Activated T-cell treated with anti-CD3 and anti-CD28 coated beads, Interleukin-2, amount 50 U/mL, for 24 hours (primary cell): ENCODE measurements at regions not wholly inside any gene's neighbourhood (a gene's known extent, or its start where the extent isn't known, plus 50 kb on each side); places are given as distances from the start of the nearest gene placed in this dataset.

Experiments used
- DNase-seq: peaks from one replicate; pipeline ENCODE4 v3.0.0-alpha.2; 2020
- H3K27ac Mint-ChIP-seq: 2 replicates; pipeline ENCODE4 v1.8.0; 2020; ENCODE audit warnings: mild to moderate bottlenecking, mixed read lengths
- H3K27me3 Mint-ChIP-seq: 2 replicates; pipeline ENCODE4 v1.8.0; 2020; ENCODE audit warnings: mixed read lengths
- H3K36me3 Mint-ChIP-seq: 2 replicates; pipeline ENCODE4 v1.8.0; 2020; ENCODE audit warnings: low read depth, mixed read lengths
- H3K4me1 Mint-ChIP-seq: 2 replicates; pipeline ENCODE4 v1.8.0; 2020; ENCODE audit warnings: low read depth, mixed read lengths
- H3K4me3 Mint-ChIP-seq: 2 replicates; pipeline ENCODE4 v1.8.0; 2020; ENCODE audit warnings: mild to moderate bottlenecking, moderate library complexity, mixed read lengths
- H3K9me3 Mint-ChIP-seq: 2 replicates; pipeline ENCODE4 v1.8.0; 2020; ENCODE audit warnings: mixed read lengths

DNA sequence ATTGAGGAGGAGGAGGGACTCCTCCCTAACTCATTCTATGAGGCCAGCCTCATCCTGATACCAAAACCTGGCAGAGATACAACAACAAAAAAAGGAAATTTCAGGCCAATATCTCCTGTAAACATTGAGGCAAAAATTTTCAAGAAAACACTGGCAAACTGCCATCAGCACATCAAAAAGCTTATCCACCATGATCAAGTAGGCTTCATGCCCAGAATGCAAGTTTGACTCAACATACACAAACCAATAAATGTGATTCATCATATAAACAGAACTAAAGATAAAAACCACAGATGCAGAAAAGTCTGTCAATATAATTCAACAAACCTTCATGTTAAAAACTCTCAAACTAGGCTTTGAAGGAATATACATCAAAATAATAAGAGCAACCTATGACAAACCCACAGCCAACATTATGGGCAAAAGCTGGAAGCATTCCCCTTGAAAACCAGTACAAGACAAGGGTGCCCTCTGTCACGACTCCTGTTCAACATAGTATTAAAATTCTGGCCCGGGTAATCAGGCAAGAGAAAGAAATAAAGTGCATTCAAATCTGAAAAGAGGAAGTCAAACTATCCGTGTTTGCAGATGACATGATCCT, 1014.3 kb downstream of the CBLN2 start:
- Mint-ChIP-seq H3K27me3 (no peaks in the 10 kb centered on the region), H3K27ac (no peak overlapping the region), H3K4me3 (no peak overlapping the region), H3K4me1 (no peaks in the 10 kb centered on the region), H3K36me3 (no peaks in the 10 kb centered on the region), H3K9me3 (peaks cover 2% of the 10 kb centered on the region)
- no peak for DNase-seq

DNA sequence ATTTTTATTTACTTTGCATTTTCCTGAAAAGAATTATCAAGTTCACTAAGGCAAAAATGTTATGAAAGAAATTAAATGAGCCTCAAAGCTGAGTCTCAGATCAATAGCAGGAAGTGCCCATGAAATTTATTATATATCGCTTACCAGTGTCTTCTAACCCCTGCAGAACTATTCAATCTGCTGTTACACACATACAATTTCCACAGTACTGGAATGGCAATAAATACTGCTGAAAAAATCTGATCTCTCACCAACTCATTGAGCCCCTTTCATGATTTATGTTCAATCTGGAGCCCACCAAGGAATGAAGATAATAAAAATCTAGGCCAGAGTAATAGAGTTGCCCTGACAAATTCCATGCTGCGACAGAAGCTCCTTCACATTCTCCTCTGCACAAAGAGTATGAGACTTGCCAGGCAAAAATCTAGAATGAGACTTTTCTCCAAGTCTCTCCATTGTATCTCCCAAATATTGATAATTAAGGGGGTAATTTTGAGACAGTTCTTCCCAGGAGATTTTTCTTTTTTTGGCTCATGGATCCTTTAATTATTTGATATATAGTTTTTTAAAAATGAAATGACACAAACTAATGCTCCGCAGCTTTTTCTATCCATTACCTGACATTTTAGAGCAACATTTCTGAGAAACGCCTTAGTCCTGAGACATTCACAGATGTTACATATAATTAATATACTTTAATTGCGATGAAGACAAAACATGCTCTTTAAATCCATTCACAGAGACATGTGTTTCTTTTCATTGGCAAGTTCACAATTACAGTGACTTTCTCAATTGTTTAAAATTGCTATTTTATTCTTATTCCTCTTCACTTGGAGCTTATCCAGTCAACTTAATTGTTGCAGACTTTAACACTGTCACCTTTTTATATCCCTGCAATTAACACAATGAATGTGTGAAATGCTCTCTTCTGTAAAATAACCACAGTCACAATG, 1020.4 kb downstream of the CBLN2 start:
- Mint-ChIP-seq H3K4me1 (no peaks in the 10 kb centered on the region), H3K27me3 (no peaks in the 10 kb centered on the region), H3K27ac (no peak overlapping the region), H3K36me3 (no peaks in the 10 kb centered on the region), H3K9me3 (peaks cover 2% of the 10 kb centered on the region), H3K4me3 (no peak overlapping the region)
- no peak for DNase-seq

DNA sequence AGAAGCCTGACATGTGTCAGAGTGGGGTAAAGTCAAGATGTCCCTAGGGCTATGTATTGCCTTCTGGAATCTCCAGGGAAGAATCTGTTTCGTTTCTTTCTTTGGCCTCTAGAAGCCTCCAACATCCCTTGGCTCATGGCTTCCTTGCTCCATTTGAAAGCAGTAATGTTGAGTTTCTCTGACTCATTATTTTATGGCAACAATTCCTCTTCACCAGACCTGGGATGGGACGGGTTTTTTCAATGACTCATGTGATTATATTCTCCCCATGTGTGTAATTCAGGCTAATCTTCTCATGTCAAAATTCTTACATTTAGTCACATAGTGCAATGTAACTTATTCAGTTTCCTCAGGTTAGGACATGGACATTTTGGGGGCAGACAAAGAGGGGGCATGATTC, 1038.6 kb downstream of the CBLN2 start:
- Mint-ChIP-seq H3K4me1 (no peaks in the 10 kb centered on the region), H3K4me3 (no peak overlapping the region)

DNA sequence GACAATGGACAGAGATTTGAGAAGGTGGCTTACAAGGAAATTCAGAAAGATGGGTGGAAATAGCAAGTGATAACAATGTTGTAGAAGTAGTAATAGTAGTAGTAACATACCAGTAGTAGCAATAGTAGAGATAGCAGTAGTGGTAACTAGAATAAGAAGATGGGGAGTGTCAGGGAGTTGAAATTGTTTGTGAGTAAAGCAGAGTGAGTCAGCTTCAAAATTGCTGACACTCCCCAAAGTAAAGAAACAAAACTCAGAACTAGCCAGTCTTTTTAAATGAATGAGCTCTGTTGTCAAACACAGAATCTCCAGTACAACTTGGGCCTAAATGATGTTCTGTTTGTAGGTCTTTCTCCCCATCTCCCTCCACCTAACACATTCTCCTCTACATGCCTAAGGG, 1040.9 kb downstream of the CBLN2 start:
- DNase-seq, result no peak
- Mint-ChIP-seq H3K36me3 (no peaks in the 10 kb centered on the region), H3K27me3 (no peaks in the 10 kb centered on the region), H3K4me3 (no peak overlapping the region), H3K27ac (no peak overlapping the region), H3K9me3 (peaks cover 8% of the 10 kb centered on the region), H3K4me1 (no peaks in the 10 kb centered on the region)

More for the DNA sequence above, 1038.6 kb downstream of the CBLN2 start:
- H3K36me3 Mint-ChIP-seq, result no peaks in the 10 kb centered on the region
- no peak for DNase-seq
- H3K27me3 Mint-ChIP-seq, result no peaks in the 10 kb centered on the region
- H3K27ac Mint-ChIP-seq, result no peak overlapping the region
- peaks cover 8% of the 10 kb centered on the region for H3K9me3 Mint-ChIP-seq

DNA sequence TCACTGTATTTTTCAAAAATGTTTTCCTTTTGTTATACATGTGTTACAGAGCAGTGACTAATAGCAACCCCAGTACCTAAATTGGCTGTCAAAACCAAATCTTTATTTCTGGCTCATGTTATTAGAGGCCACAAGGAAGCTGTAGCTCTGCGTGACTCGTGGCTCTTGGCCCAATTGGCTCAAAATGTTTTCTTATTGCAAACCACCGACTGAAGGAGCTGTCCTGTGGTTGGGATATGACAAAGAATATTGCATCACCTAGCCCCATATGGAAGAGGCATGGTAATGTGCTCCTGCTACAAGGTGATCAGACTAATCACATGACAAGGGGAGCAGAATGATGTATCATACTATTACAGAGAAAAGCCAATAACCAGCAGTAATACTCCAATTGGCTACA, 1058.5 kb downstream of the CBLN2 start:
- H3K36me3 Mint-ChIP-seq, result no peaks in the 10 kb centered on the region
- H3K4me3 Mint-ChIP-seq, result no peak overlapping the region
- H3K9me3 Mint-ChIP-seq, result peaks cover 5% of the 10 kb centered on the region
- no peaks in the 10 kb centered on the region for H3K27me3 Mint-ChIP-seq
- no peak overlapping the region for H3K27ac Mint-ChIP-seq
- DNase-seq, result no peak
- H3K4me1 Mint-ChIP-seq, result no peaks in the 10 kb centered on the region

DNA sequence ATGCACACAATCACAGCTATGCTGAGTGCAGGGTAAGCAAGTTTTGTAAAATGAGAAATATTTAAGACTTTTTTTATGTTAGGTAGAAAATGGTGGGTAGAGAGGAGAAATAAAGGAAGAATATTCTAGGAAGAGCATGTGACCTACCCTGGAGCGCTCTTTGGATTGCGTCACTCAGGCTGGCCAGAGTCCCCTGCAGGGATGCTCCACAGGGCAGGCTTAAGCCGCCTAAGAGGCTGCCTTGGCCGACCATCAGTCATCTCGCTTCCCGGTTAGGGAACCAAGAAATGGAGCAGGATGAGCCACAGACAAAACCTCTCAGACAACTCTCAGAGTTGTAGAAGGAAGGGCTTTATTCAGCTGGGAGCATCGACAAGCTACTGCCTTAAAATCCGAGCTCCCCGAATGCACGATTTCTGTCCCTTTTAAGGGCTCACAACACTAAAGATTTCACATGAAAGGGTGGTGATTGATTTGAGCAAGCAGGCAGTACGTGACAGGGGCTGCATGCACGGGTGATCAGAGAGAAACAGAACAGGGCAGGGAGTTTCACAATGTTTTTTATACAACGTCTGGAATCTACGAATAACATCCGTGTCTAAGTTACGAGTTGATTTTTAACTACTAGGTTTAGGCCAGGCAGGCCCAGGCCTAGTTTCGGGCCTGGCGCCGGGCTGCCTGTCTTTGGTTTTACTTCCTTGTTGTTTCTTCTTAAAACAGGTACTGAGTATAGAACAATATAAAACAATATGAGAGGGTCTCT, 1072.0 kb downstream of the CBLN2 start:
- Mint-ChIP-seq H3K27me3 (no peaks in the 10 kb centered on the region), H3K27ac (no peak overlapping the region), H3K9me3 (no peaks in the 10 kb centered on the region), H3K4me3 (no peak overlapping the region), H3K4me1 (no peaks in the 10 kb centered on the region), H3K36me3 (no peaks in the 10 kb centered on the region)
- DNase-seq, result no peak

DNA sequence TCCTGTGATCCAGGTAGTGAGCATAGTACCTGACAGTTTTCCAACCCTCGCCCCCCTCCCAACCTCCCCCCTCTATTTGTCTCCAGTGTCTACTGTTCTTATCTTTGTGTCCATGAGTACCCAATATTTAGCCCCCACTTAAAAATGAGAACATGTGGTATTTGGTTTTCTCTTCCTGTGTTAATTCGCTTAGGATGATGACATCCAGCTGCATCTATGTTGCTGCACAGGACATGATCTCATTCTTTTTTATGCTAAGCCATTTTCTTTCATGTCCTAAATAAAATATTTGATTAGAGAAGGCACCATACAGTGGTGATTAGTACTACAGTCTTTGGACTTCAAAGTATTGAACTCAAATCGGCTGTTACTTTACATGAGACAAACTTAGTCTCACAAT, 1087.9 kb downstream of the CBLN2 start:
- Mint-ChIP-seq H3K4me3 (no peak overlapping the region), H3K36me3 (no peaks in the 10 kb centered on the region), H3K27ac (no peak overlapping the region), H3K9me3 (peaks cover 4% of the 10 kb centered on the region), H3K4me1 (no peaks in the 10 kb centered on the region), H3K27me3 (no peaks in the 10 kb centered on the region)
- no peak for DNase-seq

DNA sequence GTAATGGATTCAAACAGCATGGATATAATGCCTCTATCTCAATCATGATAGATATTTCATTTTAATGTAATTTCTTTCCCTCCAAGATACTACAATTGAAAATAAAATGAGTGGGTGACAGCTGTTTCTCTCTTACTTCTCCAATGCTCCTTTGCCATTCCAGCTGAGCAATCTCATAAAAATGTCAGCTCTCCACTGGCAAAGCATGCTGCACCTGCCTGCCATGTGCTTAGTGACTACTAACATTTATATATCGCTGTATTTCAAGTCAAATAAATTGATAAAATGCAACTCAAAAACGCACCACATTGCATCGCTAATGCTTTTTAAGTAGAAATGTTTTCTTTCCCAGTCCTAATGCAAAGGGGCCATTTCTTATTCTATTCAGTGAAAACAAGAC, 1093.9 kb downstream of the CBLN2 start:
- no peak for DNase-seq
- no peaks in the 10 kb centered on the region for H3K4me1 Mint-ChIP-seq
- H3K27me3 Mint-ChIP-seq, result no peaks in the 10 kb centered on the region
- no peak overlapping the region for H3K27ac Mint-ChIP-seq
- H3K36me3 Mint-ChIP-seq, result no peaks in the 10 kb centered on the region
- no peak overlapping the region for H3K4me3 Mint-ChIP-seq
- H3K9me3 Mint-ChIP-seq, result no peaks in the 10 kb centered on the region

DNA sequence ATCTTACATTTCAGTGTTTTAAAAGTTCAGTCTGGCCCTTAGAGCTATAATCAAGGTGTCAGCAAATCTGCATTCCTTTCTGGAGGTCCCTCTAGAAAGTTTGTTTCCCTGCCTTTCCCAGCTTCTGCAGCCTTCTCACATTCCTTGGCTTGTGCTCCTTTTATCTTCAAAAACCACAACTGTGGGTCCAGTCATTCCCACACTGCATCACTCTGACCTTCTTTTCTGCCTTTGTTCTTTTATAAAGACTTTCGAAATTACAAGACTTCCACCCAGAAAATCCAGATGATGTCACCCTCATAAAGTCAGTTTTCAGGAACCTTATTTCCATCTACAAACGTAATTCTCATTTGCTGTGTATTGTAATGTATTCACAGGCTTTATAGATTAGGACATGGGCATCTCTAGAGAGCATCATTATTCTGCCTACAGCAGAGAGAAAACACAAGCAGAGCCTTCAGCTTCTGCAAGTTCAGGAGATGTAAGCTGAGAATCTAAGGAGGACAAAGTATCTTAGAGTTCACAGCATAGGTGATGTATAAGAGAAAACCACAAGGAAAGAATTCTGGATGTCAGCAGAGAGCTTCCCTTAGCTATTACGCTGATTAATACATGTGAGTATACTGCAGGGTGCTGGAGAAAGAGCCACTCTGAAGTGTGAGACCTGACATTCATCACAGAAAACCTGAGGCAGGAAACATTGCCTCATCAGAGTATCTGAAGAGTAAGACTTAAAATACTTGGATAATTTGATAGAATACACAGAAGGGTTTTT, 1100.2 kb downstream of the CBLN2 start:
- no peak for DNase-seq
- Mint-ChIP-seq H3K4me1 (no peaks in the 10 kb centered on the region), H3K27me3 (no peaks in the 10 kb centered on the region), H3K9me3 (peaks cover 8% of the 10 kb centered on the region), H3K36me3 (no peaks in the 10 kb centered on the region), H3K27ac (no peak overlapping the region), H3K4me3 (no peak overlapping the region)

DNA sequence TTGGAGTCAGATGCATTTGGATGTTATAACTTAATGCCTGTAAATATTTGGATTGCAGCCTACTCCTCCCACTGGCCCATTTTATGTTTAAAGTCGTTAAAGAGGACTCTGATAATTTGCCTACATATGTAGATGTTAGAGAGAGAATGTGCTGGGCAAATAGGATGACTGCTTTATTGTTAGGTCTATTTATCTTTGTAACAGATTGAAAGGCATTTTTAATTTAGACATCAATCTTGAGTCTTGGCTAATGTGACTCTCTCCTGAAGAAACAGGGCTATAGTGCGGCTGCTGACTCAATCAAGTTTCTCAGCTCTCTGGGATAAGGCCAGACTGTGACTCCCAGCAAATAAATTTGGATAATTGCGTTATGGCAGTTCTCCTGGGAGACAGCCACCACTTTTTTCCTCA, 1101.4 kb downstream of the CBLN2 start:
- H3K4me3 Mint-ChIP-seq, result no peak overlapping the region
- no peak overlapping the region for H3K27ac Mint-ChIP-seq
- no peak for DNase-seq
- H3K27me3 Mint-ChIP-seq, result no peaks in the 10 kb centered on the region
- H3K4me1 Mint-ChIP-seq, result no peaks in the 10 kb centered on the region
- no peaks in the 10 kb centered on the region for H3K36me3 Mint-ChIP-seq
- H3K9me3 Mint-ChIP-seq, result peaks cover 8% of the 10 kb centered on the region

DNA sequence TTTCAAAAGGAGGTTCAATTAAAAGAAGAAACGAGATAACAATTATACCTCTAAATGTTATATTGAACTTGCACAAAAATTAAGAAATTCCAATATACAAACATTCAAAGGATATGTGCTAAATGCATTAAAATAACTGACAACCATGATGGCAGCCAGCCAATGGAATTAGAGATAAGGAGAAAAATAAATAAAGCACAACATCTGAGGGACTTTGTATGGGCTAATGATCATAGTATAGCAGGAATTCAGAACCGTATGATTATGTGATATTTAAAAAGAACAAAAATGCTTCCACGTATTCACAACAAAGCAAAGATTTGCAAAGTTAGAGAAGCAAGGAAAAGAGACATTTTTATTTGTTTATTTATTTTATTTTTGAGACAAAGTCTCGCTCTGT, 1103.0 kb downstream of the CBLN2 start:
- no peaks in the 10 kb centered on the region for H3K4me1 Mint-ChIP-seq

DNA sequence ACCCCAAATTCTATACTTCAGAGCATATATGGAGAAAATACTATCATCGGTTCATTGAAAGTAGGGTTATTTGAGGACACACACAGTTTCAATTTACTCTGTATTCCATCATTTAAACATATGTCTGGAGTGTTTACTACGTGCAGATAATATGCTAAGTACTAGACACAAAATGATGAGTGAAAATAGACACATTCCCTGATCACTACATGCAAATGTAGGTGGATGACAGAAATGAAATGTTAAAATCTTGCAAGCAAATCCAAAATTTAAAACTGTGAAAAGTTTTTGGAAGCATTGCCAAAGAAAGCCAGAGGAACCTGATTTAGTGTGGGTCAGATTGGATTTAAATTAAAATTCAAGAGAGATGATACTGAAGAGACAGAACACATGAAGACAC, 1106.6 kb downstream of the CBLN2 start:
- Mint-ChIP-seq H3K36me3 (no peaks in the 10 kb centered on the region), H3K27ac (no peak overlapping the region), H3K27me3 (no peaks in the 10 kb centered on the region), H3K4me1 (no peaks in the 10 kb centered on the region), H3K9me3 (no peaks in the 10 kb centered on the region), H3K4me3 (no peak overlapping the region)
- no peak for DNase-seq

More for the DNA sequence above, 1103.0 kb downstream of the CBLN2 start:
- H3K9me3 Mint-ChIP-seq, result peaks cover 8% of the 10 kb centered on the region
- no peaks in the 10 kb centered on the region for H3K36me3 Mint-ChIP-seq
- no peak overlapping the region for H3K27ac Mint-ChIP-seq
- DNase-seq, result no peak
- H3K4me3 Mint-ChIP-seq, result no peak overlapping the region
- no peaks in the 10 kb centered on the region for H3K27me3 Mint-ChIP-seq

DNA sequence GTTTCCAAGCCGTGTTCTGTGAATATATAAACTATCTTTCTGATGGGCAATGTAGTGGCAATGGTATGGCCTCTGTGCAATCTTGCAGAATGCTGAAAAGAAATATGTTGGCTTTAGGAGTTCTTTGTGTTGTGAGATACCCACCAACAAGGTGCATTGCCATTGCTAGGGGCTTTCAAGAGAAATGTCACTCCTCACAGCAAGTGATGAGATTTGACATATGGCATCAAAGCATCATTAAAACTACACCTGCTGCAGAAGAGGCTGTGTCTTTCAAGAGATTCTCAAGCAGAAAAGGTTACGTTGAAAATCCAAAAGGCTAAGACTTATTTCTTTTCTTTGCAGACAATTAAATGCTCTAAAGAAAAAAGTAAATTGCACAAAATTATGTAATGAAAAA, 1110.8 kb downstream of the CBLN2 start:
- no peak overlapping the region for H3K4me3 Mint-ChIP-seq
- DNase-seq, result no peak
- H3K27ac Mint-ChIP-seq, result no peak overlapping the region
- no peaks in the 10 kb centered on the region for H3K9me3 Mint-ChIP-seq
- no peaks in the 10 kb centered on the region for H3K4me1 Mint-ChIP-seq
- H3K27me3 Mint-ChIP-seq, result no peaks in the 10 kb centered on the region
- H3K36me3 Mint-ChIP-seq, result no peaks in the 10 kb centered on the region

DNA sequence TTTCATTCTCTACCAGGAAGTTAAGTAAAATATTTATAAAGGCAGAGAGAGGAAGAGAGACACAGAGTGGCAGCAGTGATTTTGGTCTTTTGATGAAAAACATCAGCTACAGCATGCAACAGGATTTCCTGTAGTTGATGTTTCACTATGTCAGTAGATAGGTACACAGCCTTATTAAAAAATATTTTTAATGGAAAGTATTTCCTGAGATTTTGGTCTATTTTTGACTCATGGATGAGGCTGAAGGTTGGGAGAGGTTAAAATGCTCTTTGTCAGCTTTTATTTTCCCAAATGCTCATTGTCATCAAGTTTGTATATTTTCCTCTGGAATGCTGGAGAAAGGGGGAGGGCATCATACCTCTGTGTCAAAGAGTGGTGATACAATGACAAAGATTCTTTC, 1112.5 kb downstream of the CBLN2 start:
- Mint-ChIP-seq H3K27me3 (no peaks in the 10 kb centered on the region), H3K9me3 (no peaks in the 10 kb centered on the region), H3K4me3 (no peak overlapping the region), H3K36me3 (no peaks in the 10 kb centered on the region), H3K27ac (no peak overlapping the region), H3K4me1 (no peaks in the 10 kb centered on the region)
- no peak for DNase-seq
